ENCODE measurements at regions not wholly inside any gene's neighbourhood (a gene's known extent, or its start where the extent isn't known, plus 50 kb on each side); places are given as distances from the start of the nearest gene placed in this dataset.

DNA sequence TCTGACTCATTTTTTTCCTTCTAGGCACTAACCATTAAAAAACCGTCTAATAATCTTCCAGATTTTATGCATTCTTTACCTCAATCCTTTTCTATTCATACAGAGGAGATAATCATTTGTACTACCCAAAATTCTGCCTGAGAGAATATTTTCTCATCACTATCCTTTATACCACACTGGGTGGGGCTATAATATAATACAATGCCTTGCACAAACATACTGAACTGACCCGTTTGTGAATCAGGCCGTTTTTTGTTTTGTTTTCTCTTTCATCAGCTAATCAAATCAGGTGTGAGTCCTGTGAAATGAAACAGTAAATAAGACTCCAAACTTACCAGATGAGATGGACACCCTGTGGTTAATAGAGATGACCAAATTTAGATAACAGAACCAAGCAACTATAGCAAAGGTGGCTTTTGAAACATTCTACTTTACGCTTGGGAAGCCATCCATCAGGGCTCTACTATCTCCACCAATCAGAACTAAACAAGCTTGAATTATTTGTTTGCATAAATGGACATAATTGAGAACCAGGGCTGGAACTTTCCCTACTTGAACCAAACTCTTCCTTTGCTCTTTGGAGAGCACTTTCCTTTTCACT lies 573.0 kb downstream of the GABRG1 start:
- TF ChIP-seq CTCF (IDR thresholded peaks at IDR 0.05) (no peak), POLR2A (IDR thresholded peaks at IDR 0.05) (no peak), EP300 (IDR thresholded peaks at IDR 0.05) (no peak)
